ENCODE measurements at regions not wholly inside any gene's neighbourhood (a gene's known extent, or its start where the extent isn't known, plus 50 kb on each side); places are given as distances from the start of the nearest gene placed in this dataset.

- Histone ChIP-seq H4K20me1 (ENCODE audit: insufficient read depth, low read length) (no peaks in the 10 kb centered on the region), H2AFZ (ENCODE audit: low read depth, low read length) (no peak overlapping the region), H3K4me3 (ENCODE audit: insufficient read depth, low read depth, low read length) (no peak overlapping the region), H3K4me1 (ENCODE audit: insufficient read depth, low read length) (peaks cover 2% of the 10 kb centered on the region), H3K27ac (ENCODE audit: low read depth, low read length) (no peak overlapping the region), H3K36me3 (ENCODE audit: insufficient read depth, low read length) (no peaks in the 10 kb centered on the region), H3K9me3 (ENCODE audit: insufficient read depth, low read depth, low read length) (no peaks in the 10 kb centered on the region), H3K9ac (ENCODE audit: low read length) (no peak overlapping the region), H3K79me2 (ENCODE audit: insufficient read depth, low read length) (no peaks in the 10 kb centered on the region), H3K4me2 (ENCODE audit: low read length) (no peak overlapping the region), H3K27me3 (ENCODE audit: insufficient read depth, low read length) (no peaks in the 10 kb centered on the region)
- Mint-ChIP-seq H3K27ac (ENCODE audit: unreplicated experiment) (no peak overlapping the region), H3K9me3 (ENCODE audit: unreplicated experiment) (peaks cover 7% of the 10 kb centered on the region), H3K36me3 (ENCODE audit: low read depth, unreplicated experiment) (peaks cover 8% of the 10 kb centered on the region), H3K4me3 (ENCODE audit: unreplicated experiment) (no peak overlapping the region), H3K4me1 (ENCODE audit: low read depth, unreplicated experiment) (peaks cover under 1% of the 10 kb centered on the region), H3K27me3 (ENCODE audit: low read depth, unreplicated experiment) (no peaks in the 10 kb centered on the region)
- FAIRE-seq: no peak
- TF ChIP-seq CTCF (IDR thresholded peaks at IDR 0.05; ENCODE audit: insufficient read depth, low read depth, low read length) (no peak), EZH2 (IDR thresholded peaks at IDR 0.05; ENCODE audit: insufficient read depth, low read length) (no peak)
- DNase-seq (ENCODE audit: low read depth): no peak
These were observed 79.9 kb downstream of the MIAT start for GRCh38 chr22:26737262-26737661.

- TF ChIP-seq CTCF (IDR thresholded peaks at IDR 0.05; ENCODE audit: insufficient read depth, low read depth, low read length): no peak
- TF ChIP-seq EZH2 (IDR thresholded peaks at IDR 0.05; ENCODE audit: insufficient read depth, low read length): no peak
- no peaks in the 10 kb centered on the region for H3K27me3 Mint-ChIP-seq (ENCODE audit: low read depth, unreplicated experiment)
- H3K9me3 ChIP-seq (ENCODE audit: insufficient read depth, low read depth, low read length): no peaks in the 10 kb centered on the region
- H3K4me1 Mint-ChIP-seq (ENCODE audit: low read depth, unreplicated experiment): no peaks in the 10 kb centered on the region
- no peaks in the 10 kb centered on the region for H3K4me1 ChIP-seq (ENCODE audit: insufficient read depth, low read length)
- H3K36me3 ChIP-seq (ENCODE audit: insufficient read depth, low read length): no peaks in the 10 kb centered on the region
- H3K4me3 ChIP-seq (ENCODE audit: insufficient read depth, low read depth, low read length): no peak overlapping the region
- H3K27ac Mint-ChIP-seq (ENCODE audit: unreplicated experiment): no peak overlapping the region
- H3K27ac ChIP-seq (ENCODE audit: low read depth, low read length): no peak overlapping the region
- no peak overlapping the region for H3K4me3 Mint-ChIP-seq (ENCODE audit: unreplicated experiment)
- H3K9ac ChIP-seq (ENCODE audit: low read length): no peak overlapping the region
- no peak for FAIRE-seq
- H3K4me2 ChIP-seq (ENCODE audit: low read length): no peak overlapping the region
- no peaks in the 10 kb centered on the region for H3K79me2 ChIP-seq (ENCODE audit: insufficient read depth, low read length)
- H3K27me3 ChIP-seq (ENCODE audit: insufficient read depth, low read length): peaks cover 2% of the 10 kb centered on the region
- peaks cover 5% of the 10 kb centered on the region for H3K9me3 Mint-ChIP-seq (ENCODE audit: unreplicated experiment)
- H2AFZ ChIP-seq (ENCODE audit: low read depth, low read length): peak overlapping the region; percentile 27
- DNase-seq (ENCODE audit: low read depth): no peak
- no peaks in the 10 kb centered on the region for H4K20me1 ChIP-seq (ENCODE audit: insufficient read depth, low read length)
- peaks cover 4% of the 10 kb centered on the region for H3K36me3 Mint-ChIP-seq (ENCODE audit: low read depth, unreplicated experiment)
These were observed 82.9 kb downstream of the MIAT start for GRCh38 chr22:26740253-26740652.

DNA sequence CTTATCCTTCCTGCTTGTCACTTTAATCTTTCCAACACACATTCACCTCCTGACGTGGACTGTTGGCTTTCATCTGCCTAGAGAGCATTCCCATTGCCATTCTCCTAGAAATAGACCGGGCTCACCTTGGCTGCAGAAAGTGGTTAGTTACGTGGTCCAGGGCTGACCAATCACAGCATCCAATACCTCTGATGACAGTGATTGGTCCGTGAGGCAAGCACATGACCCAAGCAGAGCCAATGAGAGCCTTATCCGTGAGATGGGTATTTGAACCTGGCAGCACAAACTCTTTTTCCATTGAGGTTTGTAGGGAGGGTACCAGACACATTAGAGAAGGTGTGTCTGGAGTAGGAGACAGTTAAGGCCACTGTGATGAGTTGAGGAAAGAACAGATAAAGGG, 85.8 kb downstream of the MIAT start:
- Histone ChIP-seq H3K36me3 (ENCODE audit: insufficient read depth, low read length) (no peaks in the 10 kb centered on the region), H3K27me3 (ENCODE audit: insufficient read depth, low read length) (peaks cover 2% of the 10 kb centered on the region), H4K20me1 (ENCODE audit: insufficient read depth, low read length) (no peaks in the 10 kb centered on the region), H2AFZ (ENCODE audit: low read depth, low read length) (no peak overlapping the region), H3K79me2 (ENCODE audit: insufficient read depth, low read length) (no peaks in the 10 kb centered on the region), H3K4me2 (ENCODE audit: low read length) (no peak overlapping the region), H3K4me1 (ENCODE audit: insufficient read depth, low read length) (no peaks in the 10 kb centered on the region), H3K4me3 (ENCODE audit: insufficient read depth, low read depth, low read length) (no peak overlapping the region), H3K27ac (ENCODE audit: low read depth, low read length) (no peak overlapping the region), H3K9me3 (ENCODE audit: insufficient read depth, low read depth, low read length) (no peaks in the 10 kb centered on the region), H3K9ac (ENCODE audit: low read length) (no peak overlapping the region)
- FAIRE-seq (no peak), DNase-seq (ENCODE audit: low read depth) (no peak)
- peaks cover 3% of the 10 kb centered on the region for H3K9me3 Mint-ChIP-seq (ENCODE audit: unreplicated experiment)
- H3K27ac Mint-ChIP-seq (ENCODE audit: unreplicated experiment): no peak overlapping the region
- peaks cover 2% of the 10 kb centered on the region for H3K4me1 Mint-ChIP-seq (ENCODE audit: low read depth, unreplicated experiment)
- TF ChIP-seq CTCF (IDR thresholded peaks at IDR 0.05; ENCODE audit: insufficient read depth, low read depth, low read length) (no peak), EZH2 (IDR thresholded peaks at IDR 0.05; ENCODE audit: insufficient read depth, low read length) (no peak)
- no peaks in the 10 kb centered on the region for H3K27me3 Mint-ChIP-seq (ENCODE audit: low read depth, unreplicated experiment)
- H3K4me3 Mint-ChIP-seq (ENCODE audit: unreplicated experiment): no peak overlapping the region
- H3K36me3 Mint-ChIP-seq (ENCODE audit: low read depth, unreplicated experiment): peaks cover 4% of the 10 kb centered on the region

Measured in astrocyte (in vitro differentiated cells and primary cell).